ENCODE measurements at regions not wholly inside any gene's neighbourhood (a gene's known extent, or its start where the extent isn't known, plus 50 kb on each side); places are given as distances from the start of the nearest gene placed in this dataset.

- no peak for TF ChIP-seq CTCF (IDR thresholded peaks at IDR 0.05; ENCODE audit: poor library complexity, severe bottlenecking)
- TF ChIP-seq TAF1 (IDR thresholded peaks at IDR 0.05; ENCODE audit: low read depth): no peak
- no peak for TF ChIP-seq EP300 (conservative IDR thresholded peaks at IDR 0.05; ENCODE audit: poor library complexity, severe bottlenecking)
These were observed 309.1 kb downstream of the KLF12 start for GRCh38 chr13:73825143-73825542.

Measured in neural cell (in vitro differentiated cells).